IPS DF 4.7 (cell line): ENCODE measurements at regions not wholly inside any gene's neighbourhood (a gene's known extent, or its start where the extent isn't known, plus 50 kb on each side); places are given as distances from the start of the nearest gene placed in this dataset.
"Not testable (repeated sequence)": the region's sequence is repeated elsewhere in the genome, so short reads cannot be mapped to it uniquely, and the experiment has no call there.

Experiments
- DNase-seq: peaks from one replicate; pipeline ENCODE4 v3.0.0-alpha.2; 2013; ENCODE audit warnings: low spot score; ENCODE audit errors: extremely low read depth

DNA sequence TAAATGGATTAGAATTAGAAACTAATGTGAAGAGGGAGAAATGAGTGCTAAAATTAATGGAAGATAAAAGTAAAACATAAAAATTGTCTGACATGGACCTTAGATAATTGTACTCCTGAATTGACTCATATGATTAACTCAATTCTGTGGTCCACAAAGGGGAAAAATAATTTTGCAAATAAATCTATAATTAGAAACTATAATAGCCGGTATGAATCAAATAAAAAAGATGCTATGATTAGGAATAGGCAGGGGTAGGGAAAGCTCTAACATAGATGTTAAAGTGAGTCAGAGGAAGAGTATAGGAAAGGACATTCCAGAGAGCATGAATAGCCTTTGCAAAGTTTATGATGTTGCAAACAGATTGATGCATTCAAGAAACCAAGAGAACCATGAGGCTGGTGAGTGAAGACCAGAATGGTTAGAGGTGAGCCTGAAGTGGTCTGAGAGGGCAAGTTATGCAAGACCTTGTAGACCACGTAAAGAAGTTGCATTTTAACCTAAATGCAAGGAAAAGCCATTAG lies 262.1 kb upstream of the CA10 start:
- DNase-seq, result no peak

DNA sequence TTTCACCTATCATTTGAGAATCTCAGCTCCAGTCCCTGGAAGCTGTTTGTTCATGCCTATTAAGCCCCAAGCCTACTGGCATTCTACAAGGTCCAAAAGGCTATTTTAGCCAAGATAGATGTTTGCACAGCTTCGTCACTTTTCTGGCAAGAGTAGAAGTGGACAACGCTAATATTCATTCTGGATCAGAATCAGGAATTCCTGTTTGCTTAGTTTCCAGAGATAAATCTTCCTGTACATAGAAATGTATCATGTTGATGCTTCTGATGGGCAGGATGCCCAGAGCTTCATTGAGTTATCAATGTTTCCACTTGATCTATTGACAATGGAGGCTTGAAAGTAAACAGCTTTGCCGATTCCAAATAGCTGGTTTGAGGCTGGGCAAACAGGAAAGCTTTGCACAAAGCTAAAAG lies 260.7 kb upstream of the CA10 start:
- no peak for DNase-seq

DNA sequence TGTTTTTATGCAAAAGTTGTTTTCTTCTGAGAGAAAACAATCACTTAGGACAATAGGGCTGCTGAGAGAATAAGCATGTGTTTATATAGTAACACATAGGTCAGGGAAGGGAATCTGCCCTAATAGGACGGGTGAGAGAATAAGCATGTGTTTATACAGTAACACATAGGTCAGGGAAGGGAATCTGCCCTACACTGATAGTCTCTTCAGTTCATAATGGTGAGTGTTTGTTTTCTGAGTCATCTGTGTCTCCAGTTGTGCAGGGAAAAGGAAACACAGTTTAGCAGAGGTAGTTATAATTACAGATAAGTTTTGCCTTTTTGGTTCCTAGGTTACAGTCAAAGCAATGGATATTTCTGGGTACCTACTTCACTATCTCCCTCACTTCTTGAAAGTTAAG lies 252.3 kb upstream of the CA10 start:
- no peak for DNase-seq

DNA sequence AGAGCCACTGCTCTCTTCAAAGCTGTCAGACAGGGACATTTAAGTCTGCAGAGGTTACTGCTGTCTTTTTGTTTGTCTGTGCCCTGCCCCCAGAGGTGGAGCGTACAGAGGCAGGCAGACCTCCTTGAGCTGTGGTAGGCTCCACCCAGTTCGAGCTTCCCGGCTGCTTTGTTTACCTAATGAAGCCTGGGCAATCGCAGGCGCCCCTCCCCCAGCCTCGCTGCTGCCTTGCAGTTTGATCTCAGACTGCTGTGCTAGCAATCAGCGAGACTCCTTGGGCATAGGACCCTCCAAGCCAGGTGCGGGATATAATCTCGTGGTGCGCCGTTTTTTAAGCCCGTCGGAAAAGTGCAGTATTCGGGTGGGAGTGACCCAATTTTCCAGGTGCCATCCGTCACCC lies 250.7 kb upstream of the CA10 start:
- not testable (repeated sequence) for DNase-seq

DNA sequence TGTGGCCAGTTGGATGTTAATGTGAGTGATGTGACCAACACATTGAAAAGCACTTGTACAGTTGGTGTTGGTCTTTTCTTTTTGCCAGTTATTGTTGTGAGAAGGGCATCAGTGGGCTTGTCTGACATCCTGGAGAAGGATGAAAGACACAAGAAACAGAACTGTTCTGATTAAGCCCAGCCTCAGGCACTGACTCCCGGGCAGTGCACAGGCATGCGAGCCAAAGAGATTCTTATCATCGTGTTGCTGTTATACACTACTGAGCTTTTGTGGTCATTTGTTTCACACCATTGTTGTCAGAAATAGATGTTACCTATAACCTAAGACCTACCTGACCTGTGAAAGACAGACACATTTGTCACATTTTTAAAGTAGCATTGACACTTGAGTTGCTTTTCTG lies 236.8 kb upstream of the CA10 start:
- no peak for DNase-seq

DNA sequence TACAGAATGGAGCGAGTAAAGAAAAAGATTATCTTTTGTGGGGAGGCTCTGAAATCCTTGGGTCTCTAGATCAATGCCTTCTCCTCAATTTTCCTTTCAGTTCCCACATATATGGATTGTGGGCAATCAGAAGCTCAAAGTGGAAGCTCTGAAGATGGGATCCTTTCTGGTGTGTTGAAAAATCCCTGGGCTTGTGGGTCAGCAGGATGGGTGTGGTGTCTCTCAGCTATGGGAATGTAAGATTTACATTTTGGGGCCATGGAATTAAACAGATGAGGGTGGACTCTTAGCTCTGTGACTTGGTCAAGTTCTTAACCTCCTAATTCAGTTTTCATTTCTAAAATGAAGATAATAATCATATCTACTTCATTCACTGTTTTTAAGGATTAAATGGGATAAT lies 231.9 kb upstream of the CA10 start:
- no peak for DNase-seq

DNA sequence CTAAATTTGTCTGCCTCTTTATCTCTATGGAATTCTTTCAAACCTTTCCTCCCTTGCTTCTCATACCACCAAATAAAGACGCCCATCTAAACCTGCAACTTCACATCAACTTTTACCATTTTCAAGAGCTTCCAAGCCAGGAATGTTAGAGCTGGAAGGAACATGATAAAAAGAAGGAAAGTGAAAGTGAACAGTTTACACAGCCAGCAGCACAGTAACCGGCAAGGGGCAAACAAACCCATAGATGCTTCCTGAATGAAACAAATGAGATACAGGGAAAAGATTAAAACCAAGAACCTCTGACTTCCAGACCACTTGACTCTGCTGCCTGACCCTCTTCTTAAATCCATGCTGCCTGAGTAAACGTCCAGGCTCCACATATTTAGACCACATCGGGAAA lies 231.1 kb upstream of the CA10 start:
- no peak for DNase-seq

DNA sequence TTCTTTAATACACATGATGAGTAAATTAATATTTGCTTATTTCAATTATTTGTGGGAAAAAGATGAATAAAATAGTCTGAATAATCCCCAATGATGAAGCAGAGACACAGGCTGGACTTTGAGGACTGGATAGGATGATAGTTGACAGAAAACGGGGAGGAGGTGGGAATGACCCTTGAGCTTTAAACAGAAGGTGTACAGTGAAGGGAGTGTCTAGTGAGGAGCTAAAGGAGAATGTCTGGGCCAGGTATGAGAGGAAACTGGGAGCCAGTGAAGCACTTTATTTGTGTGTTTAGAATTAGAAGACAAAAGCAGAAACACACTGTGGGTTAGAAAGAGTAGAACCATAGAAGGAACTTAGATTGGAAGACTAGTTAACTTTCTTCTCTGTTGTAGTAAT lies 230.4 kb upstream of the CA10 start:
- no peak for DNase-seq

DNA sequence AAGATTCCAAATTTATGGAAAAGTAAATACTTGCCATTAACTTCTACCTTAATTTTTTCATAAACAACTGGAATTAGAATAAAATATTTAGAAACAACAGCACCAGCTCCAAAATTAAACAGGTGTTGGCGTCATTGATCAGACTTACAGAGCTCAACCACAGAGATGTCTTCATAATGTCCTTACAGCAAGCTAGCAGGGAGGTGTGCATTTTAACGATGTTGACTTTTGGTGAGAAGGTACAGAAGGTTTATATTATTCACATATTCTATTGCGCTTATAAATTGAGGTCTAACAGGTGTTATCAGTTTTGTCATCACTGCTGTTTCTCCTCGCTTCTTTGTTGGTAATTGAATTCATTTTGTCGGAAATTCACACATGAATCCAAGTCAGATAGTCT lies 226.2 kb upstream of the CA10 start:
- no peak for DNase-seq

DNA sequence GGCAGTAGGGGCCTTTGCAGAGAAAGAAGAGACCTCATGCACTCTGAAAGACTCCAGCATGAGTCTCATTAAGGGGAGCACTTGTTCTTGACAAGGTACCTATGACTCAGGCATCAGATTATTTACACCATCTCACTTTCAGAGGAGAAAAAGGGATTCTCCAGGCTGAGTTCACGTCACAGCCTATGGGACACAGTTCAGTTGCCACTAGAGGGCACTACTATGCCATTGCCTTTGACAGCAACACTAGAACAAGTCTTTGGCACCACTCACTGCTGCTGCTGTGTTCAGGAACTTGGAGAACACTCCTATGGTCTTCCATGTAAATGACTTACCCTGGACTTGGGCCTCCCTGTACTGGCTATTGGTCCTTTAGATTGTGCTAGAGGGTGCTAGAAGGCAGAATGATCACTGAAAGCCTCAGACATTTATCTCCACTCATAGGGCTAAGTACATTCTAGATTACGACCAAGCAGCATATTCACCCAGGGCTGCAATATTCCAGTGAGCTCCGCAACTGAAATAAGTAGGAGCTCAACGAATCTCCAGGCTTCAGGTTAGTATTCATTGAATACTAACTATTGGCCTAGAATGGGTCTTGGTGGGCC lies 225.1 kb upstream of the CA10 start:
- DNase-seq, result peak; percentile 69

DNA sequence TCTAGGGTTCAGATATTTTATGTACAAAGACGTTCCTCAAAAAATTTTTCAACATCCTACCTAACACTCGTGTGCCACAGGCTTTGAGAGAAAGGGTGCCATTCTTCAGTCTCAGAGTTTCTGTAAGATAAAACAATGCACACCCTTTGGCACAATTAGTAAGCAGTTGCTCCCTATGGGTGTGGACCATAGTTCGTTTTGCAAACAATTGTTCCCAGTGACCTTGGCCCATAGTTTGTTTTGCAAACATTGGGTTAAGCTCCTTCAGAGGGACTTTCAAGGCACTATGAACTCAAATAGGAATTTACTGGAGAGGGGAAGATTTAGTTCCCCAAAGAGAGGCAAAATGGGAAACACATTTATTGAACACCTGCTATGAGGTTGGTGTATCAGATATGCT lies 220.3 kb upstream of the CA10 start:
- no peak for DNase-seq

DNA sequence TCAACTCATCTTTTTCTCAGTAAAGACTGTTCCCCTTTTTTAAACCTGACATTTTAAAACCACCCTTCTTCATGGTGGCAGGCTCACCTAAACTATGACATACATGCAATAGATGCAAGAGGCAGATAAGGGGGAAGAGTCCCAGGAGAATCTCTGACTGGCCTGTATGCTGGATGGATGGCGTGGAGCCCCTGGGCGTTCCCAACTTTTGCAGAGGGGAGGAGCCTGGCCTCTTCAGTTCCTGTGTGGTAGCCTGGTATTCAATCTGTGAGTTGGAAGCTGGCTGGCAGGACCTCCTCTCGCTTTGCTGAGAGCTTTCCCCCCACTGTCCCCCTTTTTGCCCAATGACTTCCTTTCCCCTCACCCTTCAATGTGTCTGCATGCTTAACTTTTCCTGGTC lies 217.6 kb upstream of the CA10 start:
- DNase-seq, result no peak

DNA sequence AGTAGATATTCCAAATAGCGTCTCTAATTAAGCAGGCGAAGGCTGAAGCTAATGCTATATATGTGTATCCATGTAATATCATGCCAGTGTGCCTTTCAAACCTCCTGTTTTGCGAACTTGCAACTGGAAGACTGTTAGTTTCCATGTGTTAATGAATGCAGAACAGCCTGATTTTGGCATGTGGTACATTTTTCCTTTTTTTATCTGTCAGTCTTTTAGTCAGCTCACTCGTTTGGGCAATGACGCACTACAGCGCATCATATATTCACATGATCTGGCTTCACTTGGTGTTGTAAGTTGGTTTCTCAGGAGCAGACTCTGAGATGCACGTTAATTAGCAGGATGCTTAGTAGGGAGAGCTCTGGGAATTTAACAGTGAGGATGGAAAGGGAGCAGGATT lies 210.4 kb upstream of the CA10 start:
- DNase-seq, result no peak

DNA sequence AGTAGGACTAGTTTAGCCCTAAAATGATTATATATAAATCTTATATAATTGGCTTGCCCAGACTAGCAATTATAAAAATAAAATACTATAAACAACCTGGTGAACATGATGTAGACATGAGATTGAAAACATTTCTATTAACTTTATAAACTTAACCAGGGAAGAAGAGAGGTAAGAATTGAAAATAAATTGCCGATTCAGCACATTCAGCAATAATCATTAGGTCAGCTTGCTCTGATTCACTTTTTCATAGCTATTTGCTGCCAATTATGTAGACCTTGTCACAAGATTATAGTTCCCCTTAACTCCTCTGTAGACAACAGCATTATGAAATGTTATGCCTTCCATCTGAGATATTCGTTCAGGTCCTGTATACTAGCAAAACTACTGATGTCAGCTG lies 199.3 kb upstream of the CA10 start:
- no peak for DNase-seq

DNA sequence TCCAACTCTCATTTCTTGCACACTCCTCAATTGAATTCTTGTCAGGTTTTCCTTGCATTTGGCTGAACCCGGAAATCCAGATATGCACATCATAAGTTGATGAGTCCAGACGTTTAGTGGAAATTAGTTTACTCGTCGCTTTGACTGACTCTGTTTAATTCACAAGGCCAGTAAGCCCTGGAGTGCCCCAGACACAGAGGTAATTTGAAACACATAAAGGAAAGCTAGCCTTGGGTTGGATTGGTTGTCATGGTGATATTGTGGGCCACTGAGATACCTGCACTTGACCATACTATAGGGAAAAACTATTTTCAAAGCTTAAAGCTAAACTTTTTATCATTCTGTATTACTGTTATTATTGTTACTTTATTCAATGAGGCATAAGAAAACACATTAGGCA lies 178.3 kb upstream of the CA10 start:
- DNase-seq, result no peak

DNA sequence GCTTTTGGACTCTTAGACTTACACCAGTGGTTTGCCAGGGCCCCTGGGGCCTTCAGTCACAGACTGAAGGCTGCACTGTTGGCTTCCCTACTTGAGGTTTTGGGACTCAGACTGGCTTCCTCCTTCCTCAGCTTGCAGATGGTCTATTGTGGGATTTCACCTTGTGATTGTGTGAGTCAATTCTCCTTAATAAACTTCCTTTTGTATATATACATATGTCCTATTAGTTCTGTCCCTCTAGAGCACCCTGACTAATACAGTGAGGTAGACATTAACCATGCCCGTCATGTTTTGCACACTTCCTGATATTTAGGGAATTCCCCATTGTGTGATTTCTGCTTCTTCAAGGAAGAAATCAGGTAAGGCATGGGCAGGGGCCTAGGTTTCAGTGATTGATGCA lies 147.8 kb upstream of the CA10 start:
- DNase-seq, result no peak

DNA sequence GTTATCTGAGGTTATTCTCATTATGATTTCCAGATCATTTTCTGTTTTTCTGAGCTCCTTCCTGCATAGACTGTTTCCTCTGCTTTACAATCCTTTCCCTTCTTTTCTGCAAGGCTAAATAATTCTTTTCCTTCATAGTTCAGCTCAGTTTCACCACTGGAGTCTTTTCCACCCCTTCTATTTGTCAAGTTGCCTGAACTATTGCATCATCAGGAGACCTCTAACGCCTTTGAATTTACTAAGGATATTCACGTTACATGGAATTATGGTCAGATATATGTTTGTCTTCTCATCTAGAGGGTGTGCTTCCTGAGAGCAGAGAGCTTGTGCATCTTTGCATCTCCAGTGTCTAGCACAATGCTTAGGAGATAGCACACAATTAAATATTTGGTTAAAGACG lies 140.4 kb upstream of the CA10 start:
- no peak for DNase-seq

DNA sequence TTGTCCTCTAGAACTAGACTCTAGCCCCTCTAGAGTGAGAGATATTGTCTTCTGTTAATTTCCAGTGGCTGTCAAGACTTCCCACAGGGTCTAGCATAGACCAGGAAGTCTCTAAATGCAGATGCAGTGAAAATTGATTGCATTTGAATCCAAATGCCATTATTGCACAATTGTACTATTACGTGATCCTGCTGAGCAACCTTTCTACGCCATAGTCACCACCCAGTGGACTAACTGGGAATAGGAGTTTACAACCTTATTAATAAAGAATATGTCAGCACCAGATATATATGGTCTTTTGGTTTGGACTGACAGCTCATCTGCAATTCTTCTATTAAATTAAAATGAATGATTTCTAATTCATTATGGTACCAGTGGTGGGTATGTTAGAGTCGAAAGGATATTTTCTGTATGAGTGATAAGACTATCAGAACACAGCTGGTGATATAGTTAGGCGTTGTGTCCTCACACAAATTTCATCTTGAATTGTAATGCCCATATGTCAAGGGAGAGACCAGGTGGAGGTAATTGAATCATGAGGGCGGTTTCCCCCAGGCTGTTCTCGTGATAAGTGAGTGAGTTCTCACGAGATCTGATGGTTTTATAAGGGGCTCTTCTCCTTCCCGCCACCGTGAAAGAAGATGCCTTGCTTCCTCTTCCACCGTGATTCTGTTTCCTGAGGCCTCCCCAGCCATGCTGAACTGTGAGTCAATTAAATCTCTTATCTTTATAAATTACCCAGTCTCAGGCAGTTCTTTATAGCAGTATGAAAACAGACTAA lies 138.9 kb upstream of the CA10 start:
- no peak for DNase-seq

DNA sequence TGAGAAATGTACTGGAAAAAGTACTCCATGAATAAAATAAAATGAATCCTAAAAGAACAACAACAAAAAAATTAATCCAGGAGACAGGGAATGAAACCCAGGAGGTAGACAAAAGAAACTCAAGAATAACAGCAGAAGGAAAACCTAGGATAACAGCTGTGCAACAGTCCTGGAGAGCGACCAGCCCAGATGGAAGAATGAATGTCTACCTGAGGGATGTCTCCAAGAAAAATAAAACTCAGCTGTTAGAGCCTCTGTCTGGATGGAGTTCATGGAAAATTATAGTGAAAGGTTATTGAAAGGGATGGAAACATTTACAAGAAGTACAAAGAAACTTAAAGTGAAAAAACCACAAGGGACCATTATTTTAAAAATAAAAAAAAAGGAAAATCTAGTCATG lies 135.8 kb upstream of the CA10 start:
- DNase-seq, result no peak

DNA sequence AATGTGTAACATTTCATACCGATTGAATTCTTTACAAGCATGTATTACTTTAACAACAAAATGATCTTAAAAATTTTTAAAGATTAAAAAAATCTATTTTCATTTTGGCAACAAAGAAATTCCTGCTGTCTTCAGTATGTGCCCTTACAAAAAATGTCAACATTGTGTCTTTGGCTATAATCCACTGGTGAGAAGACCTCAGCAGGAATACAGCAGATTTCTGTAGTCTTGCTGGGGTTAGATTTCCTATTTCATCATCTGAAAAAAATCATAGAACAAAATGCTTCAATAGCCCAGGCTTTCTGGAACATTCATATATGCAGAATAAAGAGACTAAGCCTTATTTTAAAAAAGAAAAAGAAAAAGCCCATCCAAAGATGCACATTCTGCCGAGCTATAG lies 129.1 kb upstream of the CA10 start:
- DNase-seq, result no peak

DNA sequence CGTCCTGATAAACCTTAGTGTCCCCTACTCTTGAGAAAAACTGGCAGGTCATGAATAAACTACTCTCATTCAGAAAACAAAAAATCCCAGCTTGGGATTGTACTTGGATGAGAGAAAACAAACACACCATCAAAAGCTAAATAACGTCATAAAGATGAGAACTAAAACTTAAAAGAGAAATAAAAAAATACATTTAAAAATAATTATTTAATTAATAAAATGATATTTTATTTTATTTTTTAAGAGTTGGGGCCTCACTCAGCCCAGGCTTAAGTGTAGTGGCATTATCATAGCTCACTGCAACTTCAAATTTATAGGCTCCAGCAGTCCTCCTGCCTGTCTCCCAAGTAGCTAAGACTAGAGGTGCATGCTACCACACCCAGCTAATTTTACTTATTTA lies 125.4 kb upstream of the CA10 start:
- DNase-seq, result no peak

DNA sequence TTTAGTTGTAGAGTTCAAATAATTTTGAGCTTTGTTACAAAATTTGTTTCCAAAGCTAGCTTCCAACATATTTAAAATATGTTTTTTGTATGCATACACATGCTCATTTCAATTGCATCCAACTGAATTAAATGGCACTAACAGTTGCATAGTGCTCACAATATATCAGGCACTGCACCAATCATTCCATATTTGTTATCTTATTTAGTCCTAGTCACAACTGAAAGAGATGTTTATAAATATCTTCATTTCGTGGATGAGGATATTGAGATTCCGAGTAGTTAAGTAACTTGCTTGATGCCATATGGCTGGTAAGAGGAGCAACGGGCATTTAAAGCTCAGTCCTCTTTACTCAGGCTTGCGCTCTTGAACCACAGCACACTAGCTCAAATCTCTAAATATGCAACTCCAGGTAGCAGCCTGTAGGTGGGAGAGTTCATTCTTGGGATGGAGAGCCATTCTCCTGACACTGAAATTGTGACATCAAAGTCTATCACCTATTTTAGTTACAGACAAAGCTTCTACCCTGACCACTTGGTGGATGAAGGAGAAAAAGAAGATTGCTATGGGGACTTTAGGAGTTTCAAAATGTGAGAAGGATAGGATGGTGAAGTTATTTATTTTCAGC lies 118.0 kb upstream of the CA10 start:
- DNase-seq, result no peak

DNA sequence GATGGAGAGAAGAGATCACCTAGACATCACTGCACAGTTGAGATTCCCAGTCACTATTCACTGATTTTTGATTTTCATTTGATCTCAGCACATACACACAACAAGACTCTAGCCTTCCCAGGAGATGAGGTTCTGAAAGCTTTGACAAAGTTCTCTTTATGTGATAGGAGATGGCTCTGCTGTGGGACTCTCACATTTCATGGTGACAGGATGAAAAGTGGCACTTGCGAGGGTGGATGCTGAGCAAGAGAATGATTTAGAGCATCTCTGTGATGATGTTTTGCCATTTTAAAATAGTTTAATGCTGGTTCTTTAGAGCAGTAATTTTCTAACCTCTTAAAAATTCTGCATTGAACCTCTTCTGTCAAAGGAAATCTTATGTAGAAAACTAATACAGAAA lies 113.3 kb upstream of the CA10 start:
- no peak for DNase-seq
